ENCODE measurements at regions not wholly inside any gene's neighbourhood (a gene's known extent, or its start where the extent isn't known, plus 50 kb on each side); places are given as distances from the start of the nearest gene placed in this dataset.

GRCh38 chr4:124191329-124191728 is 521.2 kb downstream of the ANKRD50 start:
- TF ChIP-seq EZH2phosphoT487 (IDR thresholded peaks at IDR 0.05; ENCODE audit: borderline replicate concordance, low read length) (no peak), CTCF (IDR thresholded peaks at IDR 0.05; ENCODE audit: low read depth, low read length, poor library complexity, severe bottlenecking) (no peak)

Measured in DOHH2 (cell line).